Activated CD4-positive, alpha-beta memory T cell treated with anti-CD3 and anti-CD28 coated beads for 36 hours (primary cell): ENCODE measurements at regions not wholly inside any gene's neighbourhood (a gene's known extent, or its start where the extent isn't known, plus 50 kb on each side); places are given as distances from the start of the nearest gene placed in this dataset.

Experiments used
- CTCF ChIA-PET: fragments of 350-600 bp; sonication (Branson Sonifier 250); formaldehyde crosslinking; loops from one replicate; lab custom pipeline; 2021; ENCODE audit warnings: antibody characterized with exemption, inconsistent platforms; lab: Charles Lee
- POLR2A ChIA-PET: fragments of 350-600 bp; sonication (Branson Sonifier 250); formaldehyde crosslinking; loops from one replicate; lab custom pipeline; 2021; ENCODE audit warnings: antibody characterized with exemption; lab: Charles Lee
- DNase-seq: peaks from one replicate; pipeline ENCODE4 v3.0.0-alpha.2; 2020
- H3K27ac Mint-ChIP-seq: one replicate; pipeline ENCODE4 v1.8.0; 2021; ENCODE audit warnings: mixed read lengths
- H3K27me3 Mint-ChIP-seq: one replicate; pipeline ENCODE4 v1.8.0; 2021; ENCODE audit warnings: mixed read lengths
- H3K36me3 Mint-ChIP-seq: one replicate; pipeline ENCODE4 v1.8.0; 2021; ENCODE audit warnings: mixed read lengths
- H3K4me1 Mint-ChIP-seq: one replicate; pipeline ENCODE4 v1.8.0; 2021; ENCODE audit warnings: low read depth, mixed read lengths
- H3K4me3 Mint-ChIP-seq: one replicate; pipeline ENCODE4 v1.8.0; 2021; ENCODE audit warnings: mild to moderate bottlenecking, mixed read lengths
- H3K9me3 Mint-ChIP-seq: one replicate; pipeline ENCODE4 v1.8.0; 2021; ENCODE audit warnings: mixed read lengths
- intact Hi-C: fragments of 100-400 bp; cut with micrococcal nuclease; formaldehyde crosslinking; loops from one replicate; pipeline ENCODE4 v1.15.1; 2023

DNA sequence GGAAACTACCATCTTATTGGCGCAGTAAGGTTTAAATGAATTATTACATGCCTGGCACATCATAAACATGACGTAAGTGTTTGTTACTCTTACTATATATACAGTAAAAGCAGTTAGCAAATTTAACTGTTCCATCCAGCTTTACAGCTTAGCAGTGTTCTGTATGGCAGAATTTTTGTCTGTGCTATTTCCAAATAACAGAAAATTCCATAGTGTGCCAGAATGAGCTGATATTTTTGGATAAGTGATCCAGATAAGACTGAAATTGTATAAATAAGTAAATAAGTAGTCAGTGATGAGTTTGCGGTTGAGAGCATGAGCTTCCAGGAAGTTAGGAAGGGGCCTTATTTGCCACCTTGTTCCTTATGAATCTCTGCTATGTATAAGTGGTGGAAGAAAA lies 236.5 kb upstream of the SLC10A2 start:
- CTCF ChIA-PET, result interaction anchor here (0.6 kb wide), 1 partner anchor 85 kb away, joined by 3 read pairs; no protein-coding TSS in a partner anchor
- Mint-ChIP-seq H3K36me3 (no peaks in the 10 kb centered on the region), H3K9me3 (peaks cover 5% of the 10 kb centered on the region), H3K27me3 (no peaks in the 10 kb centered on the region), H3K27ac (no peak overlapping the region), H3K4me3 (no peak overlapping the region), H3K4me1 (no peaks in the 10 kb centered on the region)
- no peak for DNase-seq
- POLR2A ChIA-PET, result no interaction called here
- intact Hi-C loops, result no loop called here

- H3K27me3 Mint-ChIP-seq, result no peaks in the 10 kb centered on the region
- H3K4me1 Mint-ChIP-seq, result no peaks in the 10 kb centered on the region
- H3K36me3 Mint-ChIP-seq, result no peaks in the 10 kb centered on the region
- POLR2A ChIA-PET, result no interaction called here
- H3K4me3 Mint-ChIP-seq, result no peak overlapping the region
- peaks cover 17% of the 10 kb centered on the region for H3K9me3 Mint-ChIP-seq
- no peak overlapping the region for H3K27ac Mint-ChIP-seq
- CTCF ChIA-PET, result no interaction called here
- intact Hi-C loops, result no loop called here
- no peak for DNase-seq
Measured at GRCh38 chr13:103299079-103299478, 232.9 kb upstream of the SLC10A2 start.

GRCh38 chr13:103297083-103297482 lies 230.9 kb upstream of the SLC10A2 start:
- no peak overlapping the region for H3K4me3 Mint-ChIP-seq
- DNase-seq, result no peak
- ChIA-PET POLR2A (no interaction called here), CTCF (no interaction called here)
- H3K36me3 Mint-ChIP-seq, result no peaks in the 10 kb centered on the region
- intact Hi-C loops, result no loop called here
- H3K4me1 Mint-ChIP-seq, result no peaks in the 10 kb centered on the region
- H3K27ac Mint-ChIP-seq, result no peak overlapping the region
- H3K9me3 Mint-ChIP-seq, result peaks cover 17% of the 10 kb centered on the region
- H3K27me3 Mint-ChIP-seq, result no peaks in the 10 kb centered on the region

DNA sequence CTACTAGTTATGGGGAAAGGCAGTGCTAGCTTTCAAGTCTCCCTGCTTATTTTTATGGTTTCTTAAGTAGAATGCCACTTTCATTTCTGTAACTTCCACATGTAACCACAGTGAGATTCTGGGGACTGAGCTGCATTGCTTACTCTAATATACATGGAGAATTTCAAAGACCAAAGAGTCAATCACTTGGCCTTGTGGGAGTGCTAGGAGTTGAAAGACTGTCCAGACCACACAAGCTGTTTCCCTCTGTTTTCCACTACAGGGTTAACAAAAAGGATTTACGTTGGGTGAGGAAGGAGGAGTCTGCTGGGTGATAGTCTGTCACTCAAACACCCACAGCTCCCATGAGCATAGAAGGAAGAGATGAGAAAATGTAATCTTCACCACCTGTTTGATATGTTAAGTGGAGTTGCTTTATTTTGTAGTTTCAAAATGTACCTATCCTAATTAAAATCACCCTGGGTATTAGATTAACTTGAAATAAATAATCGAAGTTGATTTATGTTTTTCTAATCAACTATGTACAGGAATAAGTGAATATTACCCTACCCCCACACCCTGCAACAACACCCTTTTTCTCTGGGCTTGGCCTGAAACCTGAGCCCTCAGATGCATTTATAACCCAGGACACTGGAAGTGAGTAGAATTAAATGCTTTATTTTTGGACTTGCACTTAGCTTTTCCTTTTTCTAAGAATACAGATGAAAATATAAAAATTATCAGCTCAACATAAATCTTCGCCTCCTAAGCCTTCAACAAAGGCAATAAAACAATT lies 225.8 kb upstream of the SLC10A2 start:
- H3K27ac Mint-ChIP-seq, result no peak overlapping the region
- intact Hi-C loops, result no loop called here
- no peaks in the 10 kb centered on the region for H3K36me3 Mint-ChIP-seq
- H3K4me3 Mint-ChIP-seq, result no peak overlapping the region
- peaks cover 8% of the 10 kb centered on the region for H3K9me3 Mint-ChIP-seq
- CTCF ChIA-PET, result no interaction called here
- H3K27me3 Mint-ChIP-seq, result no peaks in the 10 kb centered on the region
- H3K4me1 Mint-ChIP-seq, result no peaks in the 10 kb centered on the region
- POLR2A ChIA-PET, result no interaction called here
- DNase-seq, result no peak

DNA sequence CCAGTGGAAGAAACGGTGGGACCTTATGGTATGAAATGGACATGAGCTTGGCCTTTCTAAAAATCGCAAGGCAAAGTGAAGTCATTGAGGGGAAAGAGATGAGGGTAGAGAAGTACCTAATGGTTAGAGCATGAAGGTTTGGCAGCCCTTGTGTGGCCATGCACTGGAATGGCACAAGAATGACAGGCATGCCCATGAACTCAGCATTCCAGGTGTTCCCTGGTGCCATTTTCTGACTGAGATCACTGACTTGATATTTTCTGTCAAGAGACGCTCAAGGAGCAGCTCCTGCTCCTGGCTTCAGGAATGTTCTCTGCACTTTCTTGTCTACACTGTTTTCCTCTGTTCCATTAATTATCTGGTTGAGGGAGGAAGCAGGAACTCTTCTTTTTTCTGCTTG lies 225.0 kb upstream of the SLC10A2 start:
- ChIA-PET POLR2A (no interaction called here), CTCF (no interaction called here)
- H3K9me3 Mint-ChIP-seq, result peaks cover 2% of the 10 kb centered on the region
- H3K4me1 Mint-ChIP-seq, result no peaks in the 10 kb centered on the region
- no peaks in the 10 kb centered on the region for H3K27me3 Mint-ChIP-seq
- intact Hi-C loops, result no loop called here
- no peak for DNase-seq
- H3K36me3 Mint-ChIP-seq, result no peaks in the 10 kb centered on the region
- H3K27ac Mint-ChIP-seq, result no peak overlapping the region
- H3K4me3 Mint-ChIP-seq, result no peak overlapping the region

DNA sequence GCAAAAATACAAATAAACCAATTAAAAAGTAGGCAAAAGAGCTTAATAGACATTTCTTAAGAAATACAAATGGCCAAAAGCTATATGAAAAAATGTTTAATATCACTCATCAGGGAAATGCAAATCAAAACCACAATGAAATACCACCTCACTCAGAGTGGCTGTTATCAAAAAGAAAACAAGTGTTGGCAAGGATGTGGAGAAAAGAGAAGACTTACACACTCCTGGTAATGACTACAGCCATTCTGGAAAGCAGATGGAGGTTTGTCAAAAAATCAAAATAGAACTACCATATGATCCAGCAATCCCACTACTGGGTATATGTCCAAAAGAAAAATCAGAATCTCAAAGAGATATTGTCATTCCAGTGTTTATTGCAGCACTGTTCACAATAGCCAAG lies 223.5 kb upstream of the SLC10A2 start:
- Mint-ChIP-seq H3K9me3 (peaks cover 2% of the 10 kb centered on the region), H3K27ac (no peak overlapping the region), H3K4me1 (no peaks in the 10 kb centered on the region), H3K27me3 (no peaks in the 10 kb centered on the region), H3K4me3 (no peak overlapping the region), H3K36me3 (no peaks in the 10 kb centered on the region)
- no peak for DNase-seq
- intact Hi-C loops, result no loop called here
- ChIA-PET POLR2A (no interaction called here), CTCF (no interaction called here)

- DNase-seq, result no peak
- no peak overlapping the region for H3K4me3 Mint-ChIP-seq
- H3K4me1 Mint-ChIP-seq, result no peaks in the 10 kb centered on the region
- ChIA-PET POLR2A (no interaction called here), CTCF (no interaction called here)
- H3K36me3 Mint-ChIP-seq, result no peaks in the 10 kb centered on the region
- no peak overlapping the region for H3K27ac Mint-ChIP-seq
- intact Hi-C loops, result no loop called here
- H3K27me3 Mint-ChIP-seq, result no peaks in the 10 kb centered on the region
- peaks cover 2% of the 10 kb centered on the region for H3K9me3 Mint-ChIP-seq
Measured at GRCh38 chr13:103288114-103288513, 221.9 kb upstream of the SLC10A2 start.

GRCh38 chr13:103287659-103288058 lies 221.4 kb upstream of the SLC10A2 start:
- peaks cover 2% of the 10 kb centered on the region for H3K9me3 Mint-ChIP-seq
- H3K27me3 Mint-ChIP-seq, result no peaks in the 10 kb centered on the region
- H3K4me3 Mint-ChIP-seq, result no peak overlapping the region
- CTCF ChIA-PET, result no interaction called here
- no peak overlapping the region for H3K27ac Mint-ChIP-seq
- DNase-seq, result no peak
- POLR2A ChIA-PET, result no interaction called here
- H3K36me3 Mint-ChIP-seq, result no peaks in the 10 kb centered on the region
- no peaks in the 10 kb centered on the region for H3K4me1 Mint-ChIP-seq
- intact Hi-C loops, result no loop called here

DNA sequence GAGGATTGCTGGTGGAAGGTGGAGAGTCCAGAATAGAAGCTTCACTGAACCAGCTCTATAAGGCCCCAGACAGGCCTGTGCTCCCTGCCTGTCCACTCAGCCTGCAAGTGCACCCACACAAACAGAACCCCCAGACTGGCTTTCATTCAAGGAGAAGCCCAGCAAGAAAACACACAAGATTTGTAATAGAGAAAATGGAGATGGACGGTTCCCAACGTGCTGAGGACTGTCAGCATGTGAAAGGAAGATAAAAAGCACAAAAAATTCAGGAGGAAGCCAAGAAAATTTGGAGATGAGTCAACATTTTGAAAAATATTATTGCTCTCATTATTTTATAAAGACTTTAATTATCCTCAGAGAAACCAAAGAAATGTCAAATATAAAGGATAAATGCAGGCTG lies 218.2 kb upstream of the SLC10A2 start:
- Mint-ChIP-seq H3K36me3 (no peaks in the 10 kb centered on the region), H3K27ac (no peak overlapping the region), H3K27me3 (no peaks in the 10 kb centered on the region), H3K4me1 (no peaks in the 10 kb centered on the region), H3K4me3 (no peak overlapping the region), H3K9me3 (no peaks in the 10 kb centered on the region)
- intact Hi-C loops, result no loop called here
- ChIA-PET CTCF (no interaction called here), POLR2A (no interaction called here)
- no peak for DNase-seq

DNA sequence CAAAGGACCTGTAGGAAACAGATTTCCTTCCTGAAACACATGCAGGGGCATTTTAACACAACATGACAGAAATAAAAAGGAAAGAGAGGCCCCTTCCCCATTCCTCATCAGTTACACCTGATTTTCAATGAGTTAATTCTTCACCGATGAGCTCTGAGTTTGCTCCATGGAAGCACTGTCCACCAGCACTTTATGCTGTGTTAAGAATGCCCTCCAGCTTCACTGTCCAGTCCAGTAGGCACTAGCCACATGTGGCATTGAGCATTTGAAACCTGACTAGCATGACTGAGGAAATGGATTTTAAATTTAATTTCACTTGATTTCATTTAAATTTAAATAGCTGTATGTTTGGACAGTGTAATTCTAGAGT lies 217.2 kb upstream of the SLC10A2 start:
- Mint-ChIP-seq H3K9me3 (peaks cover 3% of the 10 kb centered on the region), H3K27ac (no peak overlapping the region), H3K27me3 (no peaks in the 10 kb centered on the region), H3K4me1 (no peaks in the 10 kb centered on the region), H3K36me3 (no peaks in the 10 kb centered on the region), H3K4me3 (no peak overlapping the region)
- DNase-seq, result no peak
- intact Hi-C loops, result no loop called here
- POLR2A ChIA-PET, result no interaction called here
- CTCF ChIA-PET, result no interaction called here

DNA sequence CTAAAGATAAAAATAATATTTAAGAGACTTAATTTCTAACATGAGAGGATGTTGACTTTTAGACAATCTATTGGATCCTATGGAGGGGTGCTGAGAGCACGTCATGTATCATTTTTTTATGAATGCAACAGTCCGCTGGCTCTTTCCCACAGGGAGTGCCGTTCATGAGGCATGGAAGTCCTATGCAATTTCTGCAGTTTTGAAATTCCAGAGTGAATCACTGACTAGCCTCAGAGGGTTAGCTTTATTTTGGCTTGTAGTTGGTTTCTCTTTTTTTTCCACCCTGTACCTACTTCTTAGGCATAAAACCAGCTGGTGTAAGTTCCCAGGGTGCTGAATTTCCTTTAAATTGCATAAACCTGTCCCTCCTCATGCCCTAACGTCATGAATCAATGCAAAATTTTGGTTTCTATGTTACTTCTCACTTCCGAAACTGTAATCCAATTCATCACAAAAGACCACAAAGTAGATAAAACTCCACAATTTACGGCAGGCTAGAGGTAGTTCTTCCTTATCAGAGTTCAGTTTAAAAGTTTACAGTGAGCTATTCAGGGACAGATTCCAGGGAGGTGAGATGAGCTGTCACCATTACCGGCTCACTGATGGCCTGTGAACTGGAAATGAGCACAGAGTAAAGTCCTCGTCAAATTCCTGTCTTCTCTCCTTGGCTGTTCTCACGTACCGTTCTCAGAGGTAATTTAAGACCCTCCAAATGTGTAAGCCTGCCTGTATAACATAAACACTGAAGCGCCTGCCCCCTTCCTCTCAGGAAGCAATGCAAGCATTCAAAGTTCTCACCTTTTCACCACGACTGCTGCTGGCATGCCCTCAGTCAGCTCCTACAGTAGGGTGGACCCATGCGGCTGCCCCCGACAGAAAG lies 216.6 kb upstream of the SLC10A2 start:
- Mint-ChIP-seq H3K4me1 (no peaks in the 10 kb centered on the region), H3K4me3 (no peak overlapping the region), H3K27ac (no peak overlapping the region), H3K36me3 (no peaks in the 10 kb centered on the region), H3K27me3 (no peaks in the 10 kb centered on the region), H3K9me3 (peaks cover 3% of the 10 kb centered on the region)
- intact Hi-C loops, result no loop called here
- ChIA-PET POLR2A (no interaction called here), CTCF (no interaction called here)
- DNase-seq, result no peak

- POLR2A ChIA-PET, result no interaction called here
- no peaks in the 10 kb centered on the region for H3K4me1 Mint-ChIP-seq
Measured at GRCh38 chr13:103277959-103278694, 211.9 kb upstream of the SLC10A2 start.

More at GRCh38 chr13:103277959-103278694, 211.9 kb upstream of the SLC10A2 start:
- no peaks in the 10 kb centered on the region for H3K36me3 Mint-ChIP-seq
- peaks cover 3% of the 10 kb centered on the region for H3K9me3 Mint-ChIP-seq
- H3K4me3 Mint-ChIP-seq, result no peak overlapping the region
- H3K27ac Mint-ChIP-seq, result no peak overlapping the region
- no peak for DNase-seq
- CTCF ChIA-PET, result interaction anchor here (0.7 kb wide), 1 partner anchor 16 kb away, joined by 3 read pairs; no protein-coding TSS in a partner anchor
- intact Hi-C loops, result no loop called here
- no peaks in the 10 kb centered on the region for H3K27me3 Mint-ChIP-seq
